ENCODE measurements at regions not wholly inside any gene's neighbourhood (a gene's known extent, or its start where the extent isn't known, plus 50 kb on each side); places are given as distances from the start of the nearest gene placed in this dataset.

- TF ChIP-seq CTCF (IDR thresholded peaks at IDR 0.05) (no peak), POLR2A (IDR thresholded peaks at IDR 0.05) (no peak)
Measured at GRCh38 chr12:107411792-107412535, 273.6 kb upstream of the PWP1 start.

All from Peyer's patch (tissue), 4 donors.